Coronary artery (tissue), 2 donors: ENCODE measurements at regions not wholly inside any gene's neighbourhood (a gene's known extent, or its start where the extent isn't known, plus 50 kb on each side); places are given as distances from the start of the nearest gene placed in this dataset.

Experiments
- DNase-seq: peaks from one replicate; pipeline ENCODE4 v3.0.0-alpha.2; 2017; ENCODE audit warnings: low spot score
- H3K27ac ChIP-seq, 2 donors: fragments of 200-600 bp; sonication (generic); one replicate each; pipeline ENCODE4 v1.5.1; 2016 to 2019
- H3K4me3 ChIP-seq: fragments of 200-600 bp; sonication (generic); 2 replicates; pipeline ENCODE4 v1.5.1; 2016; ENCODE audit warnings: mild to moderate bottlenecking, moderate library complexity
- CTCF ChIP-seq: fragments of 200-600 bp; sonication (generic); IDR thresholded peaks from one replicate; pipeline ENCODE4 v1.5.1; 2019; ENCODE audit warnings: antibody characterized with exemption

GRCh38 chr9:99606957-99607356 is 214.7 kb upstream of the NR4A3 start:
- H3K4me3 ChIP-seq: no peak overlapping the region
- no peak for DNase-seq
- no peak for TF ChIP-seq CTCF
- H3K27ac ChIP-seq: no peak overlapping the region

DNA sequence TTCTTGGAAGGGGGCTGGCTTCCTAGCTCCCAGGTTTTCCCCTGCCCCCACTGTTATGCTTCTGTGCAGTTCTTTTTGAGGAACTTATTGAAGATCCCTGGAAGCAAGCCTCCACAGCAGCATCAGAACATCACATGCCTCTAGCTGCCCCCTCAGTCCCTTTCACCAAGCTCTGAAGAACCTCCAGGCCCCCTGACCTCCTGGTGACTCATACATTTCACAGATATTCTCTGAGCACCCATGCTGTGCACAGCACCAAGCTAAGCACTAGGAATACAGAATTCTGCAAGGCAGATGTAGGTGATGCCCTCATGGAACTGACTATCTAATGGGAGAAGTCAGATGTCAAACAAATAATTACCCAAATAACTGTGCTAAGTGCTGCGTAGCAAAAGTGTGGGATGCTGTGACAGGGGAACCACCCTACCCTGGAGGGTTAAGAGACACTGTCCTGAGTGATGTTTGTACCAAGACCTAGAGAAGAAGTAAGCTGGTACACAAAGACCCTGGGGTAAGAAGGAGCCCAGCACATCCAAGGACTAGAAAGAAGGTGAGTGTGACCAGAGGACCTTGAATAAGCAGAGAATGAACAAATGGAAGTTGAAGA is 213.7 kb upstream of the NR4A3 start:
- Histone ChIP-seq H3K27ac (no peak overlapping the region), H3K4me3 (no peak overlapping the region)
- no peak for TF ChIP-seq CTCF
- no peak for DNase-seq

DNA sequence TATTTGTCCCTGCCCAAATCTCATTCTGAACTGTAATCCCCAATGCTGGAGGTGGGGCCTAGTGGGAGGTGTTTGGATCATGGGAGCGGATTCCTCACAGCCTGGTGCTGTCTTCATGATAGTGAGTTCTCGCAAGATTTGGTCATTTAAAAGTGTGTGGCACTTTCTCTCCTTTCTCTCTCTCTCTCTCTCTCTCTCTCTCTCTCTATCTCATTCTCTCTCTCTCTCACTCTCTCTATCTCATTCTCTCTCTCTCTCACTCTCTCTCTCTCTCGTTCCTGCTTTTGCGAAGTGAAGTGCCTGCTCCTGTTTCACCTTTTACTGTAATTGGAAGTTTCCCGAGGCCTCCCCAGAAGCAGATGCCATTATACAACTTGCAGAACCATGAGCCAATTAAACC is 207.3 kb upstream of the NR4A3 start:
- no peak for DNase-seq
- TF ChIP-seq CTCF: no peak

DNA sequence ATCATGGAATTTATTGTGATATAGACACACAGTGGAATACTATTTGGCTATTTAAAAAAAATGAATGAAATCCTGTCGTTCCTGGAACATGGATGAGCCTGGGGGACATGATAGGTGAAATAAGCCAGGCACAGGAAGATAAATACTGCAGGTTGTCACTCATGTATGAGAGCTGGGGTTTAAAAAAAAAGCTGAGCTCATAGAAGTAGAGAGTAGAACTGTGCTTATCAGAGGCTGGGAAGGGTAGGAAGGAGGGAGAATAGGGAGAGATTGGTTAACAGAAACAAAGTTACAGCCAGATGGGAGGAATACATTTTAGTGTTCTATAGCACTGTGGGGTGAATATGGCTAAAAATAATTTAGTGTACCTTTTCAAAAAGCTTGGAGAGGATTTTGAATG is 200.6 kb upstream of the NR4A3 start:
- no peak overlapping the region for H3K27ac ChIP-seq
- TF ChIP-seq CTCF: no peak

More for the DNA sequence above, 207.3 kb upstream of the NR4A3 start:
- no peak overlapping the region for H3K4me3 ChIP-seq
- H3K27ac ChIP-seq: no peak overlapping the region

GRCh38 chr9:99622679-99623078 is 199.0 kb upstream of the NR4A3 start:
- Histone ChIP-seq H3K4me3 (no peak overlapping the region), H3K27ac (no peak overlapping the region)
- DNase-seq: no peak
- no peak for TF ChIP-seq CTCF

More for the DNA sequence above, 200.6 kb upstream of the NR4A3 start:
- no peak for DNase-seq
- no peak overlapping the region for H3K4me3 ChIP-seq

- Histone ChIP-seq H3K4me3 (no peak overlapping the region), H3K27ac (no peak overlapping the region)
- no peak for TF ChIP-seq CTCF
- DNase-seq: no peak
Measured at GRCh38 chr9:99623780-99624364, 197.8 kb upstream of the NR4A3 start.
